ENCODE measurements at regions not wholly inside any gene's neighbourhood (a gene's known extent, or its start where the extent isn't known, plus 50 kb on each side); places are given as distances from the start of the nearest gene placed in this dataset.
A peak's percentile ranks its signal among the peaks of the same experiment; 100 is the strongest.

GRCh38 chr18:71844814-71845213 lies 699.3 kb downstream of the CBLN2 start:
- intact Hi-C loops (cut with DNase I), result no loop called here
- DNase-seq (no peak), ATAC-seq (no peak)

DNA sequence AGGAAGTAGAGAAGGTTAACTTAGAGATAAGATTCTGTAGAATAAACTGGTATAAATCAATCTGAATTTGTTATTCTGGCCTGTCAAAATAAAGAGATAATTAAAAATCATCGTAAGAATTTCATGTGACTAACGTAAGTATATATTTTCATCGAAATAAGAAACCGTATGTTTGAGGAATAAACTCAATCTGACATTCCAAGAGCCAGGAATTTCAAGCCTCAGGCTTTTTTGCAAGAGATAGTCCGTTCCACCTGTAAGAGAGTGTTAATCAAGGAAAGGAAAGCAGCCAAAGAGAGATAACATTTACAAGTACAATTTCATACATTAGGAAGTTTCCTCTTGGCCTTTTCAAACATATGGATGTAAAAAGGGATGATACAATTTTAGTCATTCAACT lies 701.5 kb downstream of the CBLN2 start:
- no peak overlapping the region for H3K27ac ChIP-seq
- H3K27me3 ChIP-seq, result no peaks in the 10 kb centered on the region
- no peaks in the 10 kb centered on the region for H3K36me3 ChIP-seq
- no peak for TF ChIP-seq CTCF (IDR thresholded peaks at IDR 0.05)
- DNase-seq (no peak), ATAC-seq (no peak)
- H3K4me1 ChIP-seq, result no peaks in the 10 kb centered on the region
- peaks cover 0 to 5% of the 10 kb centered on the region in 2 donors for H3K9me3 ChIP-seq
- H3K4me3 ChIP-seq, result no peak overlapping the region
- intact Hi-C loops (cut with DNase I), result no loop called here

More at GRCh38 chr18:71844814-71845213, 699.3 kb downstream of the CBLN2 start:
- Histone ChIP-seq H3K9me3 (peaks cover 0 to 11% of the 10 kb centered on the region in 2 donors), H3K4me3 (no peak overlapping the region), H3K4me1 (no peaks in the 10 kb centered on the region), H3K27me3 (no peaks in the 10 kb centered on the region), H3K27ac (no peak overlapping the region), H3K36me3 (no peaks in the 10 kb centered on the region)
- no peak for TF ChIP-seq CTCF (IDR thresholded peaks at IDR 0.05)

- DNase-seq (no peak), ATAC-seq (no peak)
- Histone ChIP-seq H3K27me3 (no peaks in the 10 kb centered on the region), H3K4me3 (no peak overlapping the region), H3K4me1 (no peaks in the 10 kb centered on the region), H3K9me3 (no peaks in the 10 kb centered on the region), H3K36me3 (no peaks in the 10 kb centered on the region), H3K27ac (no peak overlapping the region)
- intact Hi-C loops (cut with DNase I), result no loop called here
- no peak for TF ChIP-seq CTCF (IDR thresholded peaks at IDR 0.05)
These were observed 706.6 kb downstream of the CBLN2 start for GRCh38 chr18:71837547-71837946.

- no peaks in the 10 kb centered on the region for H3K27me3 ChIP-seq
- intact Hi-C loops (cut with DNase I), result no loop called here
- ATAC-seq, result no peak
- H3K4me1 ChIP-seq, result no peaks in the 10 kb centered on the region
- no peak overlapping the region for H3K27ac ChIP-seq
- no peak for DNase-seq
- TF ChIP-seq CTCF (IDR thresholded peaks at IDR 0.05), result no peak
- H3K36me3 ChIP-seq, result no peaks in the 10 kb centered on the region
- no peak overlapping the region for H3K4me3 ChIP-seq
- no peaks in the 10 kb centered on the region for H3K9me3 ChIP-seq
These were observed 711.1 kb downstream of the CBLN2 start for GRCh38 chr18:71832946-71833617.

DNA sequence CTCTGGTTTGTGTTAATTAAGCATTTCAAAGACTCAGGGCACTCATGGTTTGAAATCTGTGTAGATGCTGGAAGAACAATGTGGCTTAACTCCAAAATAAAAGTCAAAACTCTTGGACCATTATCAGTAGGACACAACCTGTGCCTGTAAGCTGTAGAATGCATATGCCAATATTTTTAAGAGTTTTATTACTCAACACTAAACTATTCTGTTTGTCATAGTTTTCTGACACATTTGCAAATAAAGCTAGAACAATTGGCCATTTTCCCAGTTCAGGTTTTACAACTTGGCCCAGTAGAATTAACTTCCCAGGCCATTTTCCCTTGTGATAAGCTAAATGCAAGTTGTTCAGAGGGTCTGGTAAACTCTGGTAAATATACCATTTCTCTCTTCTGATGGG lies 713.1 kb downstream of the CBLN2 start:
- intact Hi-C loops (cut with DNase I), result no loop called here
- ATAC-seq, result peak; percentile 81
- H3K9me3 ChIP-seq, result no peaks in the 10 kb centered on the region
- H3K36me3 ChIP-seq, result no peaks in the 10 kb centered on the region
- no peak for TF ChIP-seq CTCF (IDR thresholded peaks at IDR 0.05)
- no peak overlapping the region for H3K4me3 ChIP-seq
- no peak overlapping the region for H3K27ac ChIP-seq
- H3K27me3 ChIP-seq, result no peaks in the 10 kb centered on the region
- no peaks in the 10 kb centered on the region for H3K4me1 ChIP-seq
- DNase-seq, result peak in 1 of 4 donors; percentile 7

All from left lung (tissue), 4 donors.